HCT116 (cell line): ENCODE measurements at regions not wholly inside any gene's neighbourhood (a gene's known extent, or its start where the extent isn't known, plus 50 kb on each side); places are given as distances from the start of the nearest gene placed in this dataset.

Experiments
- ATAC-seq: fragments of 200-7000 bp; cut with Tn5 transposase; 2 replicates; pipeline ENCODE4 v1.9.1; 2020; ENCODE audit warnings: mild to moderate bottlenecking, moderate library complexity
- BruUV-seq: library from RNA; stranded (reverse); fragments of 400-500 nt; replicated peaks from 2 replicates; lab custom pipeline; 2021; lab: Mats Ljungman, UMichigan
- CTCF ChIA-PET: fragments of 300-600 bp; sonication (Branson Sonifier 250); formaldehyde crosslinking; loops from one replicate; lab custom pipeline; 2021; ENCODE audit warnings: antibody characterized with exemption; lab: Charles Lee
- POLR2A ChIA-PET: fragments of 300-600, 350-600 bp; sonication (Branson Sonifier 250); formaldehyde crosslinking; loops from one replicate; lab custom pipeline; 2021; ENCODE audit warnings: antibody characterized with exemption; lab: Charles Lee
- RAD21 ChIA-PET, 2 experiments: fragments of 300-600 bp; sonication (Branson Sonifier 250); formaldehyde crosslinking; loops; one replicate each; lab custom pipeline; 2023; ENCODE audit warnings: low total read pairs in 2 of 2; ENCODE audit not compliant: uncharacterized antibody in 2 of 2, unreplicated experiment in 2 of 2, low non-redundant PET in 1 of 2; lab: Charles Lee
- DNase-seq: peaks from one replicate; pipeline ENCODE4 v3.0.0-alpha.2; 2010; ENCODE audit warnings: low read depth, low spot score
- H2AFZ ChIP-seq: fragments of 200-600 bp; shearing (Covaris generic), sonication (generic); 2 replicates; pipeline ENCODE4 v1.6.1; 2017; ENCODE audit warnings: low read depth, mixed run types, mixed read lengths, antibody characterized with exemption, low read length; ENCODE audit not compliant: poor library complexity, severe bottlenecking
- H3K27ac ChIP-seq: 2 replicates; pipeline ENCODE4 v1.5.1; 2012; ENCODE audit warnings: low read depth, low read length
- H3K27me3 ChIP-seq: fragments of 200-600 bp; sonication (generic); 2 replicates; pipeline ENCODE4 v1.6.1; 2016; ENCODE audit warnings: mixed run types, low read length, mixed read lengths; ENCODE audit not compliant: insufficient read depth
- H3K36me3 ChIP-seq, 2 experiments: fragments of 200-500 bp in 1 of 2; fragments of 200-600 bp in 1 of 2; sonication (Bioruptor generic) in 1 of 2; sonication (generic) in 1 of 2; 2 replicates each; pipeline versions ENCODE4 v1.5.1 to v1.6.1; 2014 to 2016; ENCODE audit warnings: low read length in 2 of 2, inconsistent platforms in 1 of 2, mixed read lengths in 1 of 2, mixed run types in 1 of 2; ENCODE audit not compliant: insufficient read depth in 2 of 2, control insufficient read depth in 1 of 2
- H3K4me1 ChIP-seq, 2 experiments: fragments of 200-600 bp in 1 of 2; sonication (generic) in 1 of 2; 2 replicates each; pipeline versions ENCODE4 v1.5.1 to v1.6.1; 2012 to 2017; ENCODE audit warnings: low read length in 2 of 2, inconsistent platforms in 1 of 2, mild to moderate bottlenecking in 1 of 2, mixed read lengths in 1 of 2, mixed run types in 1 of 2, moderate library complexity in 1 of 2; ENCODE audit not compliant: insufficient read depth in 2 of 2, control insufficient read depth in 1 of 2
- H3K4me2 ChIP-seq: fragments of 200-600 bp; sonication (generic); 2 replicates; pipeline ENCODE4 v1.6.1; 2017; ENCODE audit warnings: mixed run types, low read length, mixed read lengths
- H3K4me3 ChIP-seq, 2 experiments: fragments of 200-600 bp in 1 of 2; sonication (generic) in 1 of 2; replicated peaks in 1 of 2; 2 replicates each; pipeline ENCODE4 v1.5.1; 2011 to 2016; ENCODE audit warnings: low read length in 2 of 2, control low read depth in 1 of 2, low read depth in 1 of 2, mild to moderate bottlenecking in 1 of 2, mixed read lengths in 1 of 2, mixed run types in 1 of 2
- H3K79me2 ChIP-seq: fragments of 200-600 bp; sonication (generic); 2 replicates; pipeline ENCODE4 v1.6.1; 2017; ENCODE audit warnings: mild to moderate bottlenecking, mixed run types, low read length, moderate library complexity, mixed read lengths; ENCODE audit not compliant: insufficient read depth
- H3K9ac ChIP-seq: fragments of 200-600 bp; sonication (generic); 2 replicates; pipeline ENCODE4 v1.6.1; 2016; ENCODE audit warnings: low read length, mixed read lengths
- H3K9me2 ChIP-seq: fragments of 200-600 bp; sonication (generic), shearing (Covaris generic); 2 replicates; pipeline ENCODE4 v1.6.1; 2017; ENCODE audit warnings: mixed run types, mild to moderate bottlenecking, moderate library complexity; ENCODE audit not compliant: insufficient read depth
- H3K9me3 ChIP-seq, 2 experiments: fragments of 200-500 bp in 1 of 2; fragments of 200-600 bp in 1 of 2; sonication (Bioruptor generic) in 1 of 2; sonication (generic) in 1 of 2; 2 replicates each; pipeline ENCODE4 v1.6.1; 2014 to 2017; ENCODE audit warnings: low read length in 2 of 2, mixed read lengths in 2 of 2, inconsistent platforms in 1 of 2, low read depth in 1 of 2, mild to moderate bottlenecking in 1 of 2, mixed run types in 1 of 2, moderate library complexity in 1 of 2; ENCODE audit not compliant: control insufficient read depth in 1 of 2, insufficient read depth in 1 of 2
- H4K20me1 ChIP-seq: fragments of 200-600 bp; sonication (generic), shearing (Covaris generic); 2 replicates; pipeline ENCODE4 v1.6.1; 2017; ENCODE audit warnings: mixed run types, mild to moderate bottlenecking, moderate library complexity; ENCODE audit not compliant: insufficient read depth
- CBX3 ChIP-seq: IDR thresholded peaks from 2 replicates; pipeline ENCODE4 v1.6.1; 2012; ENCODE audit warnings: low read depth
- CEBPB ChIP-seq: IDR thresholded peaks from 2 replicates; pipeline ENCODE4 v1.6.1; 2012; ENCODE audit warnings: low read depth
- ELF1 ChIP-seq: IDR thresholded peaks from 2 replicates; pipeline ENCODE4 v1.6.1; 2012; ENCODE audit warnings: low read depth, borderline replicate concordance
- EZH2 ChIP-seq: fragments of 200-600 bp; sonication (generic); IDR thresholded peaks from 2 replicates; pipeline ENCODE4 v1.6.1; 2017; ENCODE audit warnings: antibody characterized with exemption, mixed run types
- EZH2phosphoT487 ChIP-seq: fragments of 200-600 bp; IDR thresholded peaks from 2 replicates; pipeline ENCODE4 v1.6.1; 2018; ENCODE audit warnings: antibody characterized with exemption, borderline replicate concordance
- JUND ChIP-seq: IDR thresholded peaks from 2 replicates; pipeline ENCODE4 v1.6.1; 2012
- POLR2A ChIP-seq: IDR thresholded peaks from 2 replicates; pipeline ENCODE4 v1.7.0; 2011; ENCODE audit warnings: borderline replicate concordance; ENCODE audit not compliant: insufficient read depth, insufficient read length; ENCODE audit errors: extremely low read depth
- POLR2AphosphoS5 ChIP-seq: IDR thresholded peaks from 2 replicates; pipeline ENCODE4 v1.6.1; 2011; ENCODE audit warnings: mild to moderate bottlenecking, low read depth, low read length, moderate library complexity
- RAD21 ChIP-seq: IDR thresholded peaks from 2 replicates; pipeline ENCODE4 v1.6.1; 2012; ENCODE audit warnings: low read depth, mild to moderate bottlenecking
- REST ChIP-seq: IDR thresholded peaks from 2 replicates; pipeline ENCODE4 v1.6.1; 2012; ENCODE audit warnings: low read depth
- SIN3A ChIP-seq: IDR thresholded peaks from 2 replicates; pipeline ENCODE4 v1.6.1; 2012; ENCODE audit warnings: low read depth
- SP1 ChIP-seq: IDR thresholded peaks from 2 replicates; pipeline ENCODE4 v1.6.1; 2012; ENCODE audit warnings: low read depth
- TCF7L2 ChIP-seq: IDR thresholded peaks from 2 replicates; pipeline ENCODE4 v1.7.0; 2011; ENCODE audit warnings: borderline replicate concordance, inconsistent platforms; ENCODE audit not compliant: insufficient read depth, insufficient read length; ENCODE audit errors: extremely low read depth
- YY1 ChIP-seq: IDR thresholded peaks from 2 replicates; pipeline ENCODE4 v1.6.1; 2011; ENCODE audit warnings: low read length, low read depth, moderate library complexity, mild to moderate bottlenecking; ENCODE audit not compliant: insufficient replicate concordance; ENCODE audit errors: extremely low read depth
- ZFX ChIP-seq: fragments of 450-650 bp; IDR thresholded peaks from 2 replicates; pipeline ENCODE4 v1.6.1; 2017
- intact Hi-C: fragments of 100-400 bp; cut with micrococcal nuclease; formaldehyde crosslinking; loops from 2 replicates; pipeline ENCODE4 v1.10.0; 2022
- TF ChIP-seq, protein P1 (sequence below): IDR thresholded peaks from 2 replicates; pipeline ENCODE4 v1.6.1; 2012

DNA sequence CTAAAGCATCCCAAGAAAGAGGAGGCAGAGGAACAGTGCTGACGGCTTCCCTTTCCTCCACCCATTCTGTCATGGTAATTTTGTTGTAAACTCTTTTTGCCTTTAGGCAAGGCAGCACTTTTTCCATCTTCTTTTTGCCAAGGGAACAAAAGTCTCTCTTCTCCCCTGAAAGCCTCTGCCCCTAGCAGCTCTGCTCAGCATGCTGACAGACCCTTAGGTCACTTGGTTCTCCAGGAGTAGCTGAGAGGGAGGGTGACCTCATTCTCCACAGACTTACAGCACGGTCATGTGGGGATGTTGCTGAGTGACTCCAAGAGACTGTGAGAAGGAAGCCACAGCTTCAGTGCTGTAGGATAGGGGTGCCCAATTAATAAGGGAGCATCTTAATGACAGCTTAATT lies 81.1 kb upstream of the RALGAPA2 start:
- no peaks in the 10 kb centered on the region for H3K9me2 ChIP-seq
- H3K9ac ChIP-seq = no peak overlapping the region
- H2AFZ ChIP-seq = no peak overlapping the region
- H3K36me3 ChIP-seq = no peaks in the 10 kb centered on the region
- ATAC-seq = no peak
- POLR2A ChIA-PET = no interaction called here
- no peaks in the 10 kb centered on the region for H3K79me2 ChIP-seq
- peaks cover 18% of the 10 kb centered on the region; the same call in 1 of the 2 replicates for H3K27me3 ChIP-seq
- H3K27ac ChIP-seq = no peak overlapping the region
- RAD21 ChIA-PET = no interaction called here
- no peaks in the 10 kb centered on the region for H4K20me1 ChIP-seq
- no peaks in the 10 kb centered on the region for H3K4me1 ChIP-seq
- H3K4me2 ChIP-seq = no peak overlapping the region
- intact Hi-C loops = no loop called here
- no peak for DNase-seq
- CTCF ChIA-PET = no interaction called here
- TF ChIP-seq YY1 (no peak), CEBPB (no peak)
- TF ChIP-seq, all 23 proteins: peak for 0
- Histone ChIP-seq H3K4me3 (no peak overlapping the region), H3K9me3 (no peaks in the 10 kb centered on the region)
- BruUV-seq = no TSS peak

DNA sequence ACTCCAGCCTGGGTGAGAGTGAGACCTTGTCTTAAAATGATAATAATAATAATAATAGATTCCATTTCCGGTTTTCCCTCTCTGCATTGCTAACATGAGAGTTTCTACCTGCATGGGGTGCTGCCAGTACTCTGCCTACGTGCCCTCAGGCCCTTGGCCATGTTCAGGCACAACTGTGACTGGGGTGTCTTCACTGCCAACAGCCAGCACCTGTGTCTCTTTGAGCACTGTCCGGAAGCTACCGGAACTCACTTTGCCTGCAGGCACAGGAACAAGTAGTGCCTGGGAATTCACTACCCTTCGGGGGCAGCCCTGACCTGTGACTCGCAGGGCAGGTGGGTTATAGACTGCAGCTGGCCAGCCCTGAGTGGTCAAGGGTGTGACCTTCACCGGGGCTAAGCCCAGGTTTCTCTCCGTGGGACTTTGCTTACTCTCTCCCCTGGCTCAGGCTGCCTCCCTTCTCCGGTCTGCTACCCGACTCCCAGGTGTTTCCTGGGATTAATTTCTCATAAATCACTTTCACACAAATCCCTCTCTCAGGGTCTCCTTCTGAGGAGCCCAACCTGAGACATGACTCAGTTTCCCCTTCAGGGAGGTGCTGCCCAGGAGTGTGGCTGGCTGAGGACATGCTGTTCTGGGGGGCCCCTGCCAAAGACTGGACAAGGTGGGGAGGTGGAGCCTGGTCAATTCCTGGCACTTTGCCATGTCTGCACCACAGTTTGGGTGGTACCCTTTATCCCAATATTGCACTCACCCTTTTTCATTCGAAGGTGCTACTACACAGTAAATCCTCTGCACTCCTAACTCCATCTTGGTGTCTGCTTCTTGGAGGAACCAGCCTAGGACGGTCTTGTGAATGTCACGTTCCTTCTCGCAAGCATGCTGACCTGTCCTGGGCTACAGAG lies 79.5 kb upstream of the RALGAPA2 start:
- ChIA-PET POLR2A (no interaction called here), RAD21 (no interaction called here), CTCF (no interaction called here)
- Histone ChIP-seq H3K9me2 (no peaks in the 10 kb centered on the region), H3K79me2 (no peaks in the 10 kb centered on the region), H3K4me2 (no peak overlapping the region), H3K36me3 (no peaks in the 10 kb centered on the region), H3K9me3 (no peaks in the 10 kb centered on the region), H3K27me3 (peaks cover 22% of the 10 kb centered on the region; the same call in 1 of the 2 replicates), H4K20me1 (no peaks in the 10 kb centered on the region), H3K9ac (no peak overlapping the region), H3K27ac (no peak overlapping the region), H3K4me3 (no peak overlapping the region), H3K4me1 (no peaks in the 10 kb centered on the region), H2AFZ (no peak overlapping the region)
- intact Hi-C loops = no loop called here
- no peak for DNase-seq
- no peak for ATAC-seq
- TF ChIP-seq EZH2phosphoT487 (no peak), EZH2 (no peak), POLR2A (no peak), SP1 (no peak), JUND (no peak), SIN3A (no peak), ZFX (no peak), YY1 (no peak), TCF7L2 (no peak), RAD21 (no peak), REST (no peak), ELF1 (no peak), POLR2AphosphoS5 (no peak), CBX3 (no peak)
- TF ChIP-seq, protein P1, sequence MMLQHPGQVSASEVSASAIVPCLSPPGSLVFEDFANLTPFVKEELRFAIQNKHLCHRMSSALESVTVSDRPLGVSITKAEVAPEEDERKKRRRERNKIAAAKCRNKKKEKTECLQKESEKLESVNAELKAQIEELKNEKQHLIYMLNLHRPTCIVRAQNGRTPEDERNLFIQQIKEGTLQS = no peak
- no TSS peak for BruUV-seq
